ENCODE measurements at regions not wholly inside any gene's neighbourhood (a gene's known extent, or its start where the extent isn't known, plus 50 kb on each side); places are given as distances from the start of the nearest gene placed in this dataset.

DNA sequence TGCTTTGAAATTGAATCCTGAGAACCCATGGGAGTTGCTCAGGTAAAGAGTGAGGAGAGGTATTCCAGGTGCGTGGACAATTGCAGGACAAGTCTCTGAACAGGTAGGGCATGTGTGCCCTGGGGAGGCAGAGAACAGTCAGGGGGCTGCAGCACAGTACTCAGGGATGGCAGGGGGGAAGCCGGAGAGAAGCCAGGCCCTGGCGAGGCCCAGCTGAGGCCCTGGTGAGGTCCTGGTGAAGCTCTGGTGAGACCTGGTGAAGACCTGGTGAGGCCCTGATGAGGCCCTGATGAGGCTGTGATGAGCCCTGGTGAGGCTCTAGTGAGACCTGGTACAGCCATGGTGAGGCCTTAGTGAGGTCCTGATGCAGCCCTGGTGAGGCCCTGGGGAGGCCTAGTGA lies 155.5 kb upstream of the GDF10 start:
- in situ Hi-C loops (cut with HindIII; ENCODE audit: low pct_unique_long_range_greater_than_20kb, low sequenced_read_pairs) (no loop called here), intact Hi-C loops (cut with micrococcal nuclease; ENCODE audit: unreplicated experiment) (no loop called here)
- ATAC-seq (0 out of 2 replicates have a peak, but pooled peaks have one; percentile 27), DNase-seq (ENCODE audit: low read depth, low spot score) (no peak)
- no TSS peak for BruUV-seq (replicated peaks)
- TF ChIP-seq SIN3A (IDR thresholded peaks at IDR 0.05; ENCODE audit: borderline replicate concordance, insufficient read depth, low read depth, low read length) (no peak), POLR2AphosphoS5 (IDR thresholded peaks at IDR 0.05; ENCODE audit: low read depth, low read length) (no peak), TCF7L2 (IDR thresholded peaks at IDR 0.05; ENCODE audit: low read depth, low read length) (no peak)
- TF ChIP-seq, protein P1, sequence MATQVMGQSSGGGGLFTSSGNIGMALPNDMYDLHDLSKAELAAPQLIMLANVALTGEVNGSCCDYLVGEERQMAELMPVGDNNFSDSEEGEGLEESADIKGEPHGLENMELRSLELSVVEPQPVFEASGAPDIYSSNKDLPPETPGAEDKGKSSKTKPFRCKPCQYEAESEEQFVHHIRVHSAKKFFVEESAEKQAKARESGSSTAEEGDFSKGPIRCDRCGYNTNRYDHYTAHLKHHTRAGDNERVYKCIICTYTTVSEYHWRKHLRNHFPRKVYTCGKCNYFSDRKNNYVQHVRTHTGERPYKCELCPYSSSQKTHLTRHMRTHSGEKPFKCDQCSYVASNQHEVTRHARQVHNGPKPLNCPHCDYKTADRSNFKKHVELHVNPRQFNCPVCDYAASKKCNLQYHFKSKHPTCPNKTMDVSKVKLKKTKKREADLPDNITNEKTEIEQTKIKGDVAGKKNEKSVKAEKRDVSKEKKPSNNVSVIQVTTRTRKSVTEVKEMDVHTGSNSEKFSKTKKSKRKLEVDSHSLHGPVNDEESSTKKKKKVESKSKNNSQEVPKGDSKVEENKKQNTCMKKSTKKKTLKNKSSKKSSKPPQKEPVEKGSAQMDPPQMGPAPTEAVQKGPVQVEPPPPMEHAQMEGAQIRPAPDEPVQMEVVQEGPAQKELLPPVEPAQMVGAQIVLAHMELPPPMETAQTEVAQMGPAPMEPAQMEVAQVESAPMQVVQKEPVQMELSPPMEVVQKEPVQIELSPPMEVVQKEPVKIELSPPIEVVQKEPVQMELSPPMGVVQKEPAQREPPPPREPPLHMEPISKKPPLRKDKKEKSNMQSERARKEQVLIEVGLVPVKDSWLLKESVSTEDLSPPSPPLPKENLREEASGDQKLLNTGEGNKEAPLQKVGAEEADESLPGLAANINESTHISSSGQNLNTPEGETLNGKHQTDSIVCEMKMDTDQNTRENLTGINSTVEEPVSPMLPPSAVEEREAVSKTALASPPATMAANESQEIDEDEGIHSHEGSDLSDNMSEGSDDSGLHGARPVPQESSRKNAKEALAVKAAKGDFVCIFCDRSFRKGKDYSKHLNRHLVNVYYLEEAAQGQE (IDR thresholded peaks at IDR 0.05; ENCODE audit: insufficient read depth in 1 of 2, low read depth in 2 of 2, low read length in 1 of 2): no peak
- TF ChIP-seq, protein P2, sequence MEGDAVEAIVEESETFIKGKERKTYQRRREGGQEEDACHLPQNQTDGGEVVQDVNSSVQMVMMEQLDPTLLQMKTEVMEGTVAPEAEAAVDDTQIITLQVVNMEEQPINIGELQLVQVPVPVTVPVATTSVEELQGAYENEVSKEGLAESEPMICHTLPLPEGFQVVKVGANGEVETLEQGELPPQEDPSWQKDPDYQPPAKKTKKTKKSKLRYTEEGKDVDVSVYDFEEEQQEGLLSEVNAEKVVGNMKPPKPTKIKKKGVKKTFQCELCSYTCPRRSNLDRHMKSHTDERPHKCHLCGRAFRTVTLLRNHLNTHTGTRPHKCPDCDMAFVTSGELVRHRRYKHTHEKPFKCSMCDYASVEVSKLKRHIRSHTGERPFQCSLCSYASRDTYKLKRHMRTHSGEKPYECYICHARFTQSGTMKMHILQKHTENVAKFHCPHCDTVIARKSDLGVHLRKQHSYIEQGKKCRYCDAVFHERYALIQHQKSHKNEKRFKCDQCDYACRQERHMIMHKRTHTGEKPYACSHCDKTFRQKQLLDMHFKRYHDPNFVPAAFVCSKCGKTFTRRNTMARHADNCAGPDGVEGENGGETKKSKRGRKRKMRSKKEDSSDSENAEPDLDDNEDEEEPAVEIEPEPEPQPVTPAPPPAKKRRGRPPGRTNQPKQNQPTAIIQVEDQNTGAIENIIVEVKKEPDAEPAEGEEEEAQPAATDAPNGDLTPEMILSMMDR (IDR thresholded peaks at IDR 0.05): no peak
- Histone ChIP-seq H3K27ac (ENCODE audit: low read length) (no peak overlapping the region), H3K36me3 (ENCODE audit: control insufficient read depth, insufficient read depth, low read length) (no peaks in the 10 kb centered on the region), H3K4me1 (ENCODE audit: control insufficient read depth, insufficient read depth, low read length) (no peaks in the 10 kb centered on the region), H3K9me3 (ENCODE audit: control insufficient read depth, insufficient read depth, low read depth, low read length) (no peaks in the 10 kb centered on the region), H3K27me3 (ENCODE audit: control insufficient read depth, insufficient read depth, low read length) (peaks cover 9% of the 10 kb centered on the region; the same call in 1 of the 2 replicates), H3K4me3 (ENCODE audit: low read depth in 2 of 2, low read length in 2 of 2) (no peak overlapping the region)
- POLR2A ChIA-PET: no interaction called here
- CTCF ChIA-PET: no interaction called here

DNA sequence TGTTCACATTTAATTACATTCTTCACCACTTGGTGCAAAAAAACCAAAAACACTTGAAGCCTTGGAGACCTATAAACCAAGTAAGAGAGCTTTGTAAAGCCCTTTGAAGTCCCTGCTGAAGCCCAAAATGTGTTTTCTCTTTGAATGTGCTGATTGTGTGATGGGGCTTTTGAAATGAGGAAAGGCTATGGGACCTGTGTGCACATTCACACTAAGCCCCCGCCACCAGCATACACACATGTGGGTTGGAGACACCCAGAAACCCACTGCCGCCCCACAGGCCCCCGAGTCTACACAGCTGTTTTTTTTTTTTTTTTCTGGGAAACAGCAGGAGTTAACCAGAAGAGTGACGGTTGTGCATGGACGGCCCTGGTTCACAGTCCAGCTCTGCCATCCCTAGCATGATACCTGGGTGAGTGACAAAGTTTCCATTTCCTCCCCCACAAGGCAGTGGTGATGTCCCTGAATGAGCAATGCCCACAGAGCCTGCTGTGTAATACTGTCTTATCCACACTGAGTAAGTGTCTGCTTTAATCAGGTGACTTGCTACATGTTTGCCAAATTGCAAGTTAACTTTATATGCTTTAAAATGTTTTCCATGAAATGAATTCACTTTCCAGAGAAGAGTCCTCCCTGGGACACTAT lies 154.6 kb upstream of the GDF10 start:
- Histone ChIP-seq H3K27me3 (ENCODE audit: control insufficient read depth, insufficient read depth, low read length) (peaks cover 9% of the 10 kb centered on the region; the same call in 1 of the 2 replicates), H3K4me3 (ENCODE audit: low read depth in 2 of 2, low read length in 2 of 2) (no peak overlapping the region), H3K4me1 (ENCODE audit: control insufficient read depth, insufficient read depth, low read length) (no peaks in the 10 kb centered on the region), H3K9me3 (ENCODE audit: control insufficient read depth, insufficient read depth, low read depth, low read length) (no peaks in the 10 kb centered on the region), H3K27ac (ENCODE audit: low read length) (no peak overlapping the region), H3K36me3 (ENCODE audit: control insufficient read depth, insufficient read depth, low read length) (no peaks in the 10 kb centered on the region)
- POLR2A ChIA-PET: interaction anchor here (0.6 kb wide), 1 partner anchor 114 kb away, joined by 5 read pairs; no protein-coding TSS in a partner anchor
- BruUV-seq (replicated peaks): no TSS peak
- CTCF ChIA-PET: no interaction called here
- TF ChIP-seq SIN3A (IDR thresholded peaks at IDR 0.05; ENCODE audit: borderline replicate concordance, insufficient read depth, low read depth, low read length) (no peak), POLR2AphosphoS5 (IDR thresholded peaks at IDR 0.05; ENCODE audit: low read depth, low read length) (no peak), TCF7L2 (IDR thresholded peaks at IDR 0.05; ENCODE audit: low read depth, low read length) (no peak)
- TF ChIP-seq, protein P1 (IDR thresholded peaks at IDR 0.05; ENCODE audit: insufficient read depth in 1 of 2, low read depth in 2 of 2, low read length in 1 of 2): no peak
- TF ChIP-seq, protein P2 (IDR thresholded peaks at IDR 0.05): no peak
- in situ Hi-C loops (cut with HindIII; ENCODE audit: low pct_unique_long_range_greater_than_20kb, low sequenced_read_pairs) (no loop called here), intact Hi-C loops (cut with micrococcal nuclease; ENCODE audit: unreplicated experiment) (no loop called here)
- DNase-seq (ENCODE audit: low read depth, low spot score) (no peak), ATAC-seq (no peak)
